ENCODE measurements at regions not wholly inside any gene's neighbourhood (a gene's known extent, or its start where the extent isn't known, plus 50 kb on each side); places are given as distances from the start of the nearest gene placed in this dataset.

DNA sequence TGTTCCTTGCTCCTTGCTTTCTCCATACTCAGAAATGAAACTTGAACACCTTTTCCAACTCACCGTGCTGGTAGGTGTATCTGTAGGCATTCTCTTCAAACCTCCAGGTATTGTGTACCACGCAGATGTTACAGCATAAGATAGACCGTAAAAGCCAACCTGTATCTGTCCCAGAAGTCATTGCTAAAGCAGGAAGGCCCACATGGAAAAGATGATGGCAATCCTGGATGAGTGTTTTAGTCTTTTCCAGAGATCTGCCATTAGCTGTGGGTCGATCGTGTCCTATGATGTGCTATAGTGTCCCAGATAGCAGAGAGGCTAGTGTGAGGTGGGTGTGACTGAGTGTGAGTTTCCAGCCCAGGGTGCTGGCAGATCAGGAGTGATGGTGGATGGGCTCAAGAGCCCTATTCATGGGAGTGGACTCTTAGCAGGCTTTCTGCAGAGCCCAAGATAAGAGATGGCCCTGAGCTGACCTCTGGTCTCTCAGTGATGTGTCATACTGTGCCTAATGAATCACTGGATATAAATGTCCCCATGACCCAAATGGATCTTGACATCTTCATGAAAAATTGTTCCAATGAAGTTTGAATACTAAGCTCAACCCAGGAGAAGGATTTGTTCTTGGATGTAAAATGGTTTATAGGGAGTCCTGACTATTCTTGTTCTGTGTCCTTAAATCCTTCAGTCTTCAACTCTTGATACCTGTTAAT is 69.1 kb upstream of the WDR1 start (continued):
- TF ChIP-seq EZH2phosphoT487 (IDR thresholded peaks at IDR 0.05; ENCODE audit: unreplicated experiment) (no peak), ZNF331 (CRISPR knock-in tag; IDR thresholded peaks at IDR 0.05; ENCODE audit: low read depth) (no peak), JUNB (IDR thresholded peaks at IDR 0.05; ENCODE audit: unreplicated experiment) (no peak), EZH2 (IDR thresholded peaks at IDR 0.05; ENCODE audit: low read depth, unreplicated experiment) (no peak), ZNF114 (CRISPR knock-in tag; IDR thresholded peaks at IDR 0.05) (no peak), STAT1 (IDR thresholded peaks at IDR 0.05; ENCODE audit: unreplicated experiment) (no peak)

DNA sequence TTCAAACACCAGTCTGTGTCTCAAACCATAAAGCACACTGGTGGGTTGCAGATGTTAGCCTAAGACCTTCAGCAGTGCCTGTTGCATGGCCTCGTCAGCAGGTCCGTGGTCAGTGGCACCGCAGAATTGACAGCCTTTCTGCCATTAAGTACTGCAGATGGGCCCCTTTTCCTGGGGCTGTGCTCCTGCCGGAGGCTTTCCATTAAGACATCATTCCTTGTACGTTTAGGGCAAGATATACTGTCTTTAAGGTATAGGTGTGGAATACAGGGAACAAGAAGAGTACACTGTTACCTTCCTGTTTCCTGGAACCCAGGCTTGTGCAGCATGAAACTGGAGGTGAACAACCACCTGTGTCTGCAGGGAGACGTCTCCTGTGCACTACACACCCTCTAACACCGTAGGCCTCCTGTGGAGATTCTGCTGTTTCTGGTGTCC is 67.9 kb upstream of the WDR1 start:
- no peaks in the 10 kb centered on the region for H3K27me3 Mint-ChIP-seq (ENCODE audit: insufficient read depth, low read depth, poor library complexity)
- no peaks in the 10 kb centered on the region; the same call in 2 of the 3 replicates for H3K9me3 Mint-ChIP-seq
- Histone ChIP-seq H3K4me1 (ENCODE audit: insufficient read depth) (no peaks in the 10 kb centered on the region), H3K36me3 (ENCODE audit: insufficient read depth) (no peaks in the 10 kb centered on the region), H3K27me3 (ENCODE audit: insufficient read depth) (no peaks in the 10 kb centered on the region), H3K9me2 (ENCODE audit: insufficient read depth) (peaks cover 12% of the 10 kb centered on the region; the same call in 1 of the 2 replicates), H2AFZ (no peak overlapping the region), H3K27ac (ENCODE audit: low read depth) (no peak overlapping the region), H3F3A (replicated peaks; ENCODE audit: low read depth) (no peaks in the 10 kb centered on the region), H4K20me1 (replicated peaks; ENCODE audit: insufficient read depth) (no peaks in the 10 kb centered on the region), H3K79me2 (replicated peaks; ENCODE audit: insufficient read depth) (no peaks in the 10 kb centered on the region), H3K4me2 (no peak overlapping the region), H3K4me3 (no peak overlapping the region)
- ATAC-seq (no peak), DNase-seq (ENCODE audit: low spot score) (no peak)
- no peak overlapping the region for H3K27ac Mint-ChIP-seq
- H3K4me1 Mint-ChIP-seq = no peaks in the 10 kb centered on the region
- no peaks in the 10 kb centered on the region for H3K36me3 Mint-ChIP-seq (ENCODE audit: low read depth)
- H3K4me3 Mint-ChIP-seq = no peak overlapping the region
- no peak for TF ChIP-seq EZH2 (IDR thresholded peaks at IDR 0.05; ENCODE audit: low read depth, unreplicated experiment)
- no peak for TF ChIP-seq STAT1 (IDR thresholded peaks at IDR 0.05; ENCODE audit: unreplicated experiment)
- TF ChIP-seq EZH2phosphoT487 (IDR thresholded peaks at IDR 0.05; ENCODE audit: unreplicated experiment) = no peak
- TF ChIP-seq, protein P1, sequence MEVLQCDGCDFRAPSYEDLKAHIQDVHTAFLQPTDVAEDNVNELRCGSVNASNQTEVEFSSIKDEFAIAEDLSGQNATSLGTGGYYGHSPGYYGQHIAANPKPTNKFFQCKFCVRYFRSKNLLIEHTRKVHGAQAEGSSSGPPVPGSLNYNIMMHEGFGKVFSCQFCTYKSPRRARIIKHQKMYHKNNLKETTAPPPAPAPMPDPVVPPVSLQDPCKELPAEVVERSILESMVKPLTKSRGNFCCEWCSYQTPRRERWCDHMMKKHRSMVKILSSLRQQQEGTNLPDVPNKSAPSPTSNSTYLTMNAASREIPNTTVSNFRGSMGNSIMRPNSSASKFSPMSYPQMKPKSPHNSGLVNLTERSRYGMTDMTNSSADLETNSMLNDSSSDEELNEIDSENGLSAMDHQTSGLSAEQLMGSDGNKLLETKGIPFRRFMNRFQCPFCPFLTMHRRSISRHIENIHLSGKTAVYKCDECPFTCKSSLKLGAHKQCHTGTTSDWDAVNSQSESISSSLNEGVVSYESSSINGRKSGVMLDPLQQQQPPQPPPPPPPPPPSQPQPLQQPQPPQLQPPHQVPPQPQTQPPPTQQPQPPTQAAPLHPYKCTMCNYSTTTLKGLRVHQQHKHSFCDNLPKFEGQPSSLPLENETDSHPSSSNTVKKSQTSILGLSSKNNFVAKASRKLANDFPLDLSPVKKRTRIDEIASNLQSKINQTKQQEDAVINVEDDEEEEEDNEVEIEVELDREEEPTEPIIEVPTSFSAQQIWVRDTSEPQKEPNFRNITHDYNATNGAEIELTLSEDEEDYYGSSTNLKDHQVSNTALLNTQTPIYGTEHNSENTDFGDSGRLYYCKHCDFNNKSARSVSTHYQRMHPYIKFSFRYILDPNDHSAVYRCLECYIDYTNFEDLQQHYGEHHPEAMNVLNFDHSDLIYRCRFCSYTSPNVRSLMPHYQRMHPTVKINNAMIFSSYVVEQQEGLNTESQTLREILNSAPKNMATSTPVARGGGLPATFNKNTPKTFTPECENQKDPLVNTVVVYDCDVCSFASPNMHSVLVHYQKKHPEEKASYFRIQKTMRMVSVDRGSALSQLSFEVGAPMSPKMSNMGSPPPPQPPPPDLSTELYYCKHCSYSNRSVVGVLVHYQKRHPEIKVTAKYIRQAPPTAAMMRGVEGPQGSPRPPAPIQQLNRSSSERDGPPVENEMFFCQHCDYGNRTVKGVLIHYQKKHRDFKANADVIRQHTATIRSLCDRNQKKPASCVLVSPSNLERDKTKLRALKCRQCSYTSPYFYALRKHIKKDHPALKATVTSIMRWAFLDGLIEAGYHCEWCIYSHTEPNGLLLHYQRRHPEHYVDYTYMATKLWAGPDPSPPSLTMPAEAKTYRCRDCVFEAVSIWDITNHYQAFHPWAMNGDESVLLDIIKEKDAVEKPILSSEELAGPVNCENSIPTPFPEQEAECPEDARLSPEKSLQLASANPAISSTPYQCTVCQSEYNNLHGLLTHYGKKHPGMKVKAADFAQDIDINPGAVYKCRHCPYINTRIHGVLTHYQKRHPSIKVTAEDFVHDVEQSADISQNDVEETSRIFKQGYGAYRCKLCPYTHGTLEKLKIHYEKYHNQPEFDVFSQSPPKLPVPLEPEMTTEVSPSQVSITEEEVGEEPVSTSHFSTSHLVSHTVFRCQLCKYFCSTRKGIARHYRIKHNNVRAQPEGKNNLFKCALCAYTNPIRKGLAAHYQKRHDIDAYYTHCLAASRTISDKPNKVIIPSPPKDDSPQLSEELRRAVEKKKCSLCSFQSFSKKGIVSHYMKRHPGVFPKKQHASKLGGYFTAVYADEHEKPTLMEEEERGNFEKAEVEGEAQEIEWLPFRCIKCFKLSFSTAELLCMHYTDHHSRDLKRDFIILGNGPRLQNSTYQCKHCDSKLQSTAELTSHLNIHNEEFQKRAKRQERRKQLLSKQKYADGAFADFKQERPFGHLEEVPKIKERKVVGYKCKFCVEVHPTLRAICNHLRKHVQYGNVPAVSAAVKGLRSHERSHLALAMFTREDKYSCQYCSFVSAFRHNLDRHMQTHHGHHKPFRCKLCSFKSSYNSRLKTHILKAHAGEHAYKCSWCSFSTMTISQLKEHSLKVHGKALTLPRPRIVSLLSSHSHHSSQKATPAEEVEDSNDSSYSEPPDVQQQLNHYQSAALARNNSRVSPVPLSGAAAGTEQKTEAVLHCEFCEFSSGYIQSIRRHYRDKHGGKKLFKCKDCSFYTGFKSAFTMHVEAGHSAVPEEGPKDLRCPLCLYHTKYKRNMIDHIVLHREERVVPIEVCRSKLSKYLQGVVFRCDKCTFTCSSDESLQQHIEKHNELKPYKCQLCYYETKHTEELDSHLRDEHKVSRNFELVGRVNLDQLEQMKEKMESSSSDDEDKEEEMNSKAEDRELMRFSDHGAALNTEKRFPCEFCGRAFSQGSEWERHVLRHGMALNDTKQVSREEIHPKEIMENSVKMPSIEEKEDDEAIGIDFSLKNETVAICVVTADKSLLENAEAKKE (CRISPR knock-in tag; IDR thresholded peaks at IDR 0.05) = no peak
- no peak for TF ChIP-seq CREB1 (CRISPR knock-in tag; IDR thresholded peaks at IDR 0.05; ENCODE audit: low read depth)
- no peak for TF ChIP-seq ZNF331 (CRISPR knock-in tag; IDR thresholded peaks at IDR 0.05; ENCODE audit: low read depth)
- no peak for TF ChIP-seq POLR2AphosphoS5 (IDR thresholded peaks at IDR 0.05; ENCODE audit: low read depth)
- TF ChIP-seq, protein P2, sequence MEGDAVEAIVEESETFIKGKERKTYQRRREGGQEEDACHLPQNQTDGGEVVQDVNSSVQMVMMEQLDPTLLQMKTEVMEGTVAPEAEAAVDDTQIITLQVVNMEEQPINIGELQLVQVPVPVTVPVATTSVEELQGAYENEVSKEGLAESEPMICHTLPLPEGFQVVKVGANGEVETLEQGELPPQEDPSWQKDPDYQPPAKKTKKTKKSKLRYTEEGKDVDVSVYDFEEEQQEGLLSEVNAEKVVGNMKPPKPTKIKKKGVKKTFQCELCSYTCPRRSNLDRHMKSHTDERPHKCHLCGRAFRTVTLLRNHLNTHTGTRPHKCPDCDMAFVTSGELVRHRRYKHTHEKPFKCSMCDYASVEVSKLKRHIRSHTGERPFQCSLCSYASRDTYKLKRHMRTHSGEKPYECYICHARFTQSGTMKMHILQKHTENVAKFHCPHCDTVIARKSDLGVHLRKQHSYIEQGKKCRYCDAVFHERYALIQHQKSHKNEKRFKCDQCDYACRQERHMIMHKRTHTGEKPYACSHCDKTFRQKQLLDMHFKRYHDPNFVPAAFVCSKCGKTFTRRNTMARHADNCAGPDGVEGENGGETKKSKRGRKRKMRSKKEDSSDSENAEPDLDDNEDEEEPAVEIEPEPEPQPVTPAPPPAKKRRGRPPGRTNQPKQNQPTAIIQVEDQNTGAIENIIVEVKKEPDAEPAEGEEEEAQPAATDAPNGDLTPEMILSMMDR (conservative IDR thresholded peaks at IDR 0.05; ENCODE audit: low read depth in 2 of 2) = no peak
- TF ChIP-seq NANOG (IDR thresholded peaks at IDR 0.05; ENCODE audit: borderline replicate concordance) = no peak
- TF ChIP-seq JUNB (IDR thresholded peaks at IDR 0.05; ENCODE audit: unreplicated experiment) = no peak
- TF ChIP-seq, protein P3, sequence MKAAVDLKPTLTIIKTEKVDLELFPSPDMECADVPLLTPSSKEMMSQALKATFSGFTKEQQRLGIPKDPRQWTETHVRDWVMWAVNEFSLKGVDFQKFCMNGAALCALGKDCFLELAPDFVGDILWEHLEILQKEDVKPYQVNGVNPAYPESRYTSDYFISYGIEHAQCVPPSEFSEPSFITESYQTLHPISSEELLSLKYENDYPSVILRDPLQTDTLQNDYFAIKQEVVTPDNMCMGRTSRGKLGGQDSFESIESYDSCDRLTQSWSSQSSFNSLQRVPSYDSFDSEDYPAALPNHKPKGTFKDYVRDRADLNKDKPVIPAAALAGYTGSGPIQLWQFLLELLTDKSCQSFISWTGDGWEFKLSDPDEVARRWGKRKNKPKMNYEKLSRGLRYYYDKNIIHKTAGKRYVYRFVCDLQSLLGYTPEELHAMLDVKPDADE (IDR thresholded peaks at IDR 0.05) = no peak
- TF ChIP-seq ZNF114 (CRISPR knock-in tag; IDR thresholded peaks at IDR 0.05) = no peak

All from GM23338 (cell line).